Mesendoderm (in vitro differentiated cells): ENCODE measurements at regions not wholly inside any gene's neighbourhood (a gene's known extent, or its start where the extent isn't known, plus 50 kb on each side); places are given as distances from the start of the nearest gene placed in this dataset.
"Not testable (repeated sequence)": the region's sequence is repeated elsewhere in the genome, so short reads cannot be mapped to it uniquely, and the experiment has no call there.

Experiments used
- DNase-seq: peaks from one replicate; pipeline ENCODE4 v3.0.0; 2013
- H2AK5ac ChIP-seq: 2 replicates; pipeline ENCODE4 v1.6.1; 2013; ENCODE audit warnings: low read length, inconsistent platforms
- H2BK120ac ChIP-seq: 2 replicates; pipeline ENCODE4 v1.6.1; 2013; ENCODE audit warnings: low read depth, mild to moderate bottlenecking, low read length, moderate library complexity, mixed read lengths
- H2BK15ac ChIP-seq: replicated peaks from 2 replicates; pipeline ENCODE4 v1.6.1; 2013; ENCODE audit warnings: low read depth, mild to moderate bottlenecking, moderate library complexity
- H2BK5ac ChIP-seq: 2 replicates; pipeline ENCODE4 v1.6.1; 2013; ENCODE audit warnings: low read length, inconsistent platforms
- H3K18ac ChIP-seq: 2 replicates; pipeline ENCODE4 v1.6.1; 2013; ENCODE audit warnings: mild to moderate bottlenecking, low read length, mixed read lengths
- H3K23ac ChIP-seq: one replicate; pipeline ENCODE4 v1.6.1; 2013; ENCODE audit warnings: low read length
- H3K27ac ChIP-seq: 2 replicates; pipeline ENCODE4 v1.5.1; 2013; ENCODE audit warnings: low read depth, mild to moderate bottlenecking, inconsistent platforms, low read length, moderate library complexity
- H3K27me3 ChIP-seq: 2 replicates; pipeline ENCODE4 v1.6.1; 2013; ENCODE audit warnings: low read length, control low read depth, mild to moderate bottlenecking, inconsistent platforms; ENCODE audit not compliant: insufficient read depth, poor library complexity
- H3K36me3 ChIP-seq: 2 replicates; pipeline ENCODE4 v1.6.1; 2013; ENCODE audit warnings: low read length, inconsistent platforms; ENCODE audit not compliant: control insufficient read depth, insufficient read depth
- H3K4ac ChIP-seq: one replicate; pipeline ENCODE4 v1.6.1; 2013; ENCODE audit warnings: low read depth, mild to moderate bottlenecking, low read length, moderate library complexity
- H3K4me1 ChIP-seq: 2 replicates; pipeline ENCODE4 v1.6.1; 2013; ENCODE audit warnings: low read depth, low read length, inconsistent platforms; ENCODE audit not compliant: control insufficient read depth
- H3K4me2 ChIP-seq: 2 replicates; pipeline ENCODE4 v1.6.1; 2013; ENCODE audit warnings: low read length
- H3K4me3 ChIP-seq: 2 replicates; pipeline ENCODE4 v1.5.1; 2013; ENCODE audit warnings: mild to moderate bottlenecking, low read length
- H3K56ac ChIP-seq: one replicate; pipeline ENCODE4 v1.6.1; 2013; ENCODE audit warnings: low read length
- H3K79me1 ChIP-seq: 2 replicates; pipeline ENCODE4 v1.6.1; 2013; ENCODE audit warnings: low read length, inconsistent platforms
- H3K79me2 ChIP-seq: 2 replicates; pipeline ENCODE4 v1.6.1; 2013; ENCODE audit warnings: mild to moderate bottlenecking, low read length; ENCODE audit not compliant: control insufficient read depth, insufficient read depth
- H3K9ac ChIP-seq: 2 replicates; pipeline ENCODE4 v1.6.1; 2013; ENCODE audit warnings: low read length, inconsistent platforms
- H4K5ac ChIP-seq: one replicate; pipeline ENCODE4 v1.6.1; 2013; ENCODE audit warnings: low read length
- H4K8ac ChIP-seq: one replicate; pipeline ENCODE4 v1.6.1; 2013; ENCODE audit warnings: low read depth, mild to moderate bottlenecking, control low read depth, low read length, moderate library complexity
- WGBS: extraction: QIAGEN DNeasy Blood & Tissue Kit; methylation state at CpG from one replicate; pipeline ENCODE4 v1.1.7; 2013; ENCODE audit warnings: low lambda C conversion rate, missing lambda C conversion rate; ENCODE audit not compliant: insufficient coverage; ENCODE audit errors: extremely low coverage; 5-methylcytosine and 5-hydroxymethylcytosine counted together

- Histone ChIP-seq H4K8ac (no peak overlapping the region), H2AK5ac (no peak overlapping the region), H3K27ac (no peak overlapping the region), H3K36me3 (no peaks in the 10 kb centered on the region), H3K56ac (no peak overlapping the region), H3K18ac (no peak overlapping the region), H3K4me1 (no peaks in the 10 kb centered on the region), H2BK15ac (no peak overlapping the region), H3K9ac (no peak overlapping the region), H4K5ac (no peak overlapping the region), H2BK5ac (no peak overlapping the region), H3K23ac (no peak overlapping the region), H3K4me3 (no peak overlapping the region), H2BK120ac (no peak overlapping the region), H3K79me2 (no peaks in the 10 kb centered on the region), H3K27me3 (no peaks in the 10 kb centered on the region), H3K79me1 (no peaks in the 10 kb centered on the region), H3K4me2 (no peak overlapping the region), H3K4ac (no peak overlapping the region)
- DNase-seq, result peak; percentile 3
- no CpG with 5 or more reads among the region's 2 CpGs for WGBS
Observed at GRCh38 chr13:104608331-104608730, 1542.1 kb upstream of the SLC10A2 start.

GRCh38 chr13:104605435-104605834 is 1539.2 kb upstream of the SLC10A2 start:
- not testable (repeated sequence) for H3K36me3 ChIP-seq, H3K79me1 ChIP-seq, DNase-seq, H2BK120ac ChIP-seq, H4K5ac ChIP-seq, H3K56ac ChIP-seq, H3K9ac ChIP-seq, H3K27ac ChIP-seq, H3K4ac ChIP-seq, H3K18ac ChIP-seq, H3K23ac ChIP-seq, H2BK15ac ChIP-seq, H2BK5ac ChIP-seq, H3K27me3 ChIP-seq, H2AK5ac ChIP-seq, H3K4me1 ChIP-seq, H3K4me2 ChIP-seq, H3K79me2 ChIP-seq, H4K8ac ChIP-seq, H3K4me3 ChIP-seq
- WGBS, result no CpG with 5 or more reads among the region's 7 CpGs

GRCh38 chr13:104597546-104598180 is 1531.4 kb upstream of the SLC10A2 start:
- Histone ChIP-seq H2BK15ac (no peak overlapping the region), H3K4me1 (no peaks in the 10 kb centered on the region), H3K56ac (no peak overlapping the region), H3K27me3 (no peaks in the 10 kb centered on the region), H3K79me1 (no peaks in the 10 kb centered on the region), H3K4ac (no peak overlapping the region), H3K79me2 (no peaks in the 10 kb centered on the region), H4K5ac (no peak overlapping the region), H3K4me3 (no peak overlapping the region), H3K27ac (no peak overlapping the region), H2AK5ac (no peak overlapping the region), H3K18ac (no peak overlapping the region), H2BK120ac (no peak overlapping the region), H3K23ac (no peak overlapping the region), H3K9ac (no peak overlapping the region), H2BK5ac (no peak overlapping the region), H3K4me2 (no peak overlapping the region), H4K8ac (no peak overlapping the region), H3K36me3 (no peaks in the 10 kb centered on the region)
- WGBS, result no CpG with 5 or more reads among the region's 2 CpGs
- no peak for DNase-seq

GRCh38 chr13:104595511-104595910 is 1529.3 kb upstream of the SLC10A2 start:
- H3K36me3 ChIP-seq, result no peaks in the 10 kb centered on the region
- no peak overlapping the region for H3K4me2 ChIP-seq
- H4K5ac ChIP-seq, result no peak overlapping the region
- no peak overlapping the region for H3K23ac ChIP-seq
- H4K8ac ChIP-seq, result no peak overlapping the region
- no peaks in the 10 kb centered on the region for H3K79me2 ChIP-seq
- H3K4ac ChIP-seq, result no peak overlapping the region
- H3K4me1 ChIP-seq, result no peaks in the 10 kb centered on the region
- H3K4me3 ChIP-seq, result no peak overlapping the region
- H3K9ac ChIP-seq, result no peak overlapping the region
- no CpG with 5 or more reads among the region's 3 CpGs for WGBS
- H3K56ac ChIP-seq, result no peak overlapping the region
- H2BK15ac ChIP-seq, result no peak overlapping the region
- no peak for DNase-seq
- H2AK5ac ChIP-seq, result no peak overlapping the region
- H3K27me3 ChIP-seq, result no peaks in the 10 kb centered on the region
- H3K18ac ChIP-seq, result no peak overlapping the region
- H2BK5ac ChIP-seq, result no peak overlapping the region
- no peak overlapping the region for H3K27ac ChIP-seq
- H3K79me1 ChIP-seq, result no peaks in the 10 kb centered on the region
- no peak overlapping the region for H2BK120ac ChIP-seq

- Histone ChIP-seq H3K36me3 (no peaks in the 10 kb centered on the region), H3K79me1 (no peaks in the 10 kb centered on the region), H2AK5ac (no peak overlapping the region), H3K27me3 (no peaks in the 10 kb centered on the region), H3K4ac (no peak overlapping the region), H3K4me1 (no peaks in the 10 kb centered on the region), H3K9ac (no peak overlapping the region), H3K23ac (no peak overlapping the region), H4K8ac (no peak overlapping the region), H2BK15ac (no peak overlapping the region), H2BK120ac (no peak overlapping the region), H3K4me3 (no peak overlapping the region), H3K79me2 (no peaks in the 10 kb centered on the region), H2BK5ac (no peak overlapping the region), H4K5ac (no peak overlapping the region), H3K56ac (no peak overlapping the region), H3K27ac (no peak overlapping the region), H3K4me2 (no peak overlapping the region), H3K18ac (no peak overlapping the region)
- no peak for DNase-seq
- no CpG with 5 or more reads among the region's 2 CpGs for WGBS
Observed at GRCh38 chr13:104594806-104595205, 1528.6 kb upstream of the SLC10A2 start.

GRCh38 chr13:104593693-104594092 is 1527.5 kb upstream of the SLC10A2 start:
- Histone ChIP-seq H2BK15ac (no peak overlapping the region), H3K56ac (no peak overlapping the region), H3K4me1 (no peaks in the 10 kb centered on the region), H4K8ac (no peak overlapping the region), H2AK5ac (no peak overlapping the region), H3K79me1 (no peaks in the 10 kb centered on the region), H3K4me3 (no peak overlapping the region), H3K4ac (no peak overlapping the region), H3K9ac (no peak overlapping the region), H3K79me2 (no peaks in the 10 kb centered on the region), H3K18ac (no peak overlapping the region), H3K4me2 (no peak overlapping the region), H3K27ac (no peak overlapping the region), H2BK5ac (no peak overlapping the region), H2BK120ac (no peak overlapping the region), H3K27me3 (no peaks in the 10 kb centered on the region), H3K36me3 (no peaks in the 10 kb centered on the region), H4K5ac (no peak overlapping the region), H3K23ac (no peak overlapping the region)
- no peak for DNase-seq
- no CpG with 5 or more reads among the region's 2 CpGs for WGBS
